T47D (cell line): ENCODE measurements at regions not wholly inside any gene's neighbourhood (a gene's known extent, or its start where the extent isn't known, plus 50 kb on each side); places are given as distances from the start of the nearest gene placed in this dataset.
"Not testable (repeated sequence)": the region's sequence is repeated elsewhere in the genome, so short reads cannot be mapped to it uniquely, and the experiment has no call there.

Experiments used
- DNase-seq, 2 experiments: peaks; one replicate each; pipeline versions ENCODE4 v3.0.0 to v3.0.0-alpha.2; 2011 to 2012; ENCODE audit warnings: low read depth in 1 of 2, low spot score in 1 of 2
- JUND ChIP-seq: IDR thresholded peaks from 2 replicates; pipeline ENCODE4 v1.6.1; 2012; ENCODE audit warnings: low read depth
- in situ Hi-C: cut with HindIII; loops from 2 replicates; pipeline ENCODE4 v1.10.0; 2016; ENCODE audit warnings: low sequenced_read_pairs, low pct_unique_long_range_greater_than_20kb

- TF ChIP-seq JUND, result no peak
- in situ Hi-C loops, result no loop called here
- no peak for DNase-seq
These were observed 72.2 kb downstream of the CRLF2 start for GRCh38 chrX:1140236-1140681.

- in situ Hi-C loops, result no loop called here
- TF ChIP-seq JUND, result no peak
- DNase-seq, result no peak
These were observed 73.3 kb downstream of the CRLF2 start for GRCh38 chrX:1139185-1139500.

- in situ Hi-C loops, result no loop called here
- DNase-seq, result no peak
- no peak for TF ChIP-seq JUND
These were observed 73.8 kb downstream of the CRLF2 start for GRCh38 chrX:1138476-1139184.

GRCh38 chrX:1137531-1137930 is 74.9 kb downstream of the CRLF2 start:
- no peak for TF ChIP-seq JUND
- in situ Hi-C loops, result no loop called here
- no peak for DNase-seq

- in situ Hi-C loops, DNase-seq: not testable (repeated sequence)
These were observed 75.9 kb downstream of the CRLF2 start for GRCh38 chrX:1136582-1136981.

GRCh38 chrX:1134976-1135375 is 77.5 kb downstream of the CRLF2 start:
- in situ Hi-C loops, result no loop called here
- no peak for DNase-seq
- TF ChIP-seq JUND, result no peak

- no peak for TF ChIP-seq JUND
- in situ Hi-C loops, result no loop called here
- DNase-seq, result no peak
These were observed 78.3 kb downstream of the CRLF2 start for GRCh38 chrX:1134156-1134555.

GRCh38 chrX:1126738-1127137 is 85.7 kb downstream of the CRLF2 start:
- no peak for DNase-seq
- in situ Hi-C loops, result no loop called here
- no peak for TF ChIP-seq JUND

- in situ Hi-C loops, result no loop called here
- DNase-seq, result no peak
- TF ChIP-seq JUND, result no peak
These were observed 87.9 kb downstream of the CRLF2 start for GRCh38 chrX:1124531-1124930.

- in situ Hi-C loops, DNase-seq: not testable (repeated sequence)
These were observed 89.6 kb downstream of the CRLF2 start for GRCh38 chrX:1122851-1123250.

- in situ Hi-C loops, result no loop called here
- DNase-seq, result no peak
- no peak for TF ChIP-seq JUND
These were observed 93.2 kb downstream of the CRLF2 start for GRCh38 chrX:1119275-1119674.

GRCh38 chrX:1118572-1119199 is 93.8 kb downstream of the CRLF2 start:
- in situ Hi-C loops, result no loop called here
- TF ChIP-seq JUND, result no peak
- no peak for DNase-seq

GRCh38 chrX:1115411-1115810 is 97.0 kb downstream of the CRLF2 start:
- DNase-seq, in situ Hi-C loops: not testable (repeated sequence)

- no peak for DNase-seq
- no peak for TF ChIP-seq JUND
- in situ Hi-C loops, result no loop called here
These were observed 100.1 kb downstream of the CRLF2 start for GRCh38 chrX:1112321-1112720.
